ENCODE measurements at regions not wholly inside any gene's neighbourhood (a gene's known extent, or its start where the extent isn't known, plus 50 kb on each side); places are given as distances from the start of the nearest gene placed in this dataset.

DNA sequence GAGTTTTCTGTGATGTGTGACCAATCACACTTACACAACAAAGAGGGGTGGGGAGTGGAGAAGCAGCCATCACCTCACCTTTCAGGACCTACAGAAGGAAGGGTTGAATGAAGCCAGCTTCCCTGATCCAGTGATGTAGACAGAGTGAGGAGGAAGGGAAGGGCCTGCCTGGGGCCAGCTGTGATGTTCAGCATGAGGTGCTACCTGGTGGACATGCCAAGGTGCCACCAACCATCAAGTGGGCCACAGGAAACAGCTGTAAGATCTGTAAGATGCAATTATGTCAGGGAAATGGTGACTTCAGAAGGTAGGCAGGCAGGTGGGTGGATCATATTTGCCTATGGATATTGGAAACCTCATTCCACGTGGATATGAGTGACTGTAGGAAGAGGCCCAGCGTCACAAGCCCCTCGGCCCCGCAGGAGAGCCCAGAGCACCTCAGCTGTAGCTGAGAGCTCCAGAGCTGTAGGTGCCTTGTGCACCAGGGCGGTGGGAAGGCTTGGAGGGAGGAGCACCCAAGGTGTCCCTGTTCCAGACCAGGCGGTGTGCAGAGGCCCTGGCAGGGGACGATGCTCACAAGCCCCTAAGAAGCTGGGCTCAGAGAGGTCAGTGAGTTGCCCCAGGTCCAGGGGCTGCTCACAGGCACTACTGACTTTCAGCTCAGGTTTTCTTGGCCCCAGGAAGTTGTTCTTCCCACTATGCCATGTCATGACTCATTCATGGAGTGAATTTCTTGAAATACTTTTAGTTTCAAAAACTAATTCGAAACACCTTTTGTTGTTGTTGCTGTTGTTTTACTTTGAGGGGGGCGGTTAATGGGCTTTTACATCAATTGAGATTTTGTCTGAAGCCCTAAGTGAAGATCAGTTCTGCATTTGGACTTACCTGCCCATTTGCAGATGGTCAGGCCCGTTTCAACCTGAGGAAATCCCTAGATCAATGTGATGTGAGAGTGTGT is 94.2 kb upstream of the ALDH1A3 start:
- no peak for DNase-seq

- no peak for DNase-seq
These were observed 93.5 kb upstream of the ALDH1A3 start for GRCh38 chr15:100786139-100786531.

DNA sequence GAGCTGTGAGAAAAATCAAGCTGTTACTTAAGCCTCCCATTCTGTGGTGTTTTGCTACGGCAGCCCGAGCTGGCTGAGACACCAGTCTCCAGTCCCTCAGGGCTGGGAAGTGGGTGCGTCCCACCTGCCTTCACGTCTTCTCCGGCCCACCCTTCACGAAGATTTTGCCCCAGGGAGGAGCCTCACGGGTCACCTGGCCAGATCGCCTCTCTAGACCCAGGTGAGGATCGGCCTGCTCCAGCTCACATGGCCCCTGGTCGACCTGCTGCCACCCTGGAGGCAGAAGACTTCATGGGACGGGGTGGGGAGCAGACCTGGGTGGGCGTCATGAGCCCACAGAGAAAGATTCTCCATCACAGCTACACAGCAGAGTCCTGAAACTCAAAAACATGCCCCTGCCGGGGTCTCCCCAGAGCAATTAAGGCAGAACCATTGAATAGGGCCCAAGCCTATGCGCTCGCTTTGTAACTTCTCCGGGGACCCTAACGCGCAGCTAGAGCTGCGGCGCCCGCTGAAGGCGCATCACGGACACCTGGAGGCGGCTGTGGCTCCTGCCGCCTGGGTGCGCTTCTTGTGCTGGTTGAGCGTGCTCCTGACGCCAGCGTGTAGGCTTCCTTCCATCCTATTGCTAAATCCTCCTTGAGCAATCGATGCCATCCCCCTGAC is 92.6 kb upstream of the ALDH1A3 start:
- DNase-seq = no peak

DNA sequence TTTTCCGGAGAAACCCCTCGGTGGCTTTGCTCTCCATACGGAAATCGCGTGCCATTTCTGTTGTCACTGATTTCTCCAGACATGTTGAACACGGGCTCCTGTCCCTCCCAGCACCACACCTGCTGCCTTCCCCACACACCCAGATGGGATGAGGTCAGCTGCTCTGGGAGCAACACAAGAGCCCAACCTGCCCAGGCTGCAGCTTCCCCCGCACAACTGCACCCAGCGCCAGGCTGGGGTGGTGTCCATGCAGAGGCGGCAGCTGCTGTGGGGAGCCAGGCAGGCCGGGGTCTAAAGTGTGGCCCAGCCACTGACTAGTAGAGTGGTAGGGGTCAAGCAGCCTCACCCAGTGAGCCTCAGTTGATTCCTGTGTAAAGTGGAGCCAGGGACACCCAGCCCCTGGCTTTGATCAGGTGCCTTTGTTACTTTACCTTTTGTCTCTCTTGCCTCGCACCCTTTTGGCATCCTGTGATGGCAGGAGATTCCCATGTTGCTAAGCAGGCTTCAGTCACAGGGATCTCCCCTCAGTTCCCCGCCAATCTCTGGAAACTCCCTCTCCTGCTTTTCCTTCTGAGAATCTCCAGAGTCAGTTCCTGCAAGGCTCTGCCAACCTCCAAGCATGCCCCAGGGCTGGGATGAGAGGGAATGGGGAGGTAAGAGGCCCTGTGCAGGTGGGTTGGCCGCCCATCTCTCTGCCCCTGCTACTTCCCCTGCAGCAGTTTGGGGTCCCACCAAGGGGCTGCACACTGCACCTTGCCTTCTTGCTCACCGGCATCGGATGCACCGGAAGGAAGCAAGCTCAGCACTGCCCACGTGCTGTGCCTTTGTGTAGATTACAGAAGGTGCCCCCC is 91.8 kb upstream of the ALDH1A3 start:
- no peak for DNase-seq

DNA sequence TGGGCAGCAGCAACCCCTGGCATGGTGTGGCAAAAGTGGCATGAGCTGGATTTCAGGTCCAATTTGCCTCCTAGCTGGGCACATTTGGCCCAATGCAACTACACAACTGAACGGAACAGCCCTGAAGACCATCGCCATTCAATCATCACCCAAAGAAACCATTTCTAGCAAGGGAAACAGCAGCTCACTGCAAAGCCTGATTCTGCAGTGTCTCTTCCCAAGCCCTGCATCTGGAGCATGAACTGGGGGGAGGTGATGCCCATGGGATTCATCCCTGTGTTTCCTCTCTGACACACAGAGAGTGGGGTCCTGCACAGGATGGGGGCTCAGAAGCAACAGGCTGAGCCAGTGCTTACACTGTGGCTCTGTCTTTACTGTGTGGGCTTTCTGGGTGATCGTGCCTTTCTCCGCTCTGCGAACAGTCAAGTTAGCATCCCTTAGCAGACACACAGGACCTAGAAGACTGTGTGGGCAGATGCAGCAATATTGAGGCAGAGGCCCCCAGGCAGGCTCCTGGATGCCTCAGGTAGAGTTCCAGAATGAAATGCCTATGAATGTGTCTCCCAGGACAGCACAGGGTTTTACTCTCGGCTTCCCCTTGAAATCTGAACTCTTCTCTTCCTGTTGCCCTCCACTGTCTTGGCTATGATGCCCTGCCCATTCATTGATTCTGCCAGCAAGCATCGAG is 91.1 kb upstream of the ALDH1A3 start:
- no peak for DNase-seq

DNA sequence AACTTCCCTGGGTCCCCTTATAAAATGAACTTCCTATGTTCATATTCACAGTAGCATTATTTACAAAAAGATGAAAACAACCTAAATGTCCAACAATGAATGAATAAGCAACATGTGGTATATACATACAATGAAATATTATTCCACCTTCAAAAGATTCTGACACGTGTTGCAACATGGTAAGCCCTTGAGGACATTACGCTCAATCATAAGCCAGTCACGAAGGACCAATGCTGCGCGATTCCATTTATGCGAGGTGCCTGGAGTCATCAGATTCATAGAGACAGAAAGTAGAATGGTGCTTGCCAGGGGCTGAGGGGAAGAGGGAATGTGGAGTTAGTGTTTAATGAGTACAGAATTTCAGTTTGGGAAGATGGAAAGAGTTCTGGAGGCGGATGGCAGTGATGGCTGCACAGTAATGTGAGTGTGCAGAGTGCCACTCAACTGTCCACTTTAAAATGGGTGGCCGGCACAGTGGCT is 88.8 kb upstream of the ALDH1A3 start:
- no peak for DNase-seq

GRCh38 chr15:100794008-100794407 is 85.6 kb upstream of the ALDH1A3 start:
- DNase-seq = no peak

DNA sequence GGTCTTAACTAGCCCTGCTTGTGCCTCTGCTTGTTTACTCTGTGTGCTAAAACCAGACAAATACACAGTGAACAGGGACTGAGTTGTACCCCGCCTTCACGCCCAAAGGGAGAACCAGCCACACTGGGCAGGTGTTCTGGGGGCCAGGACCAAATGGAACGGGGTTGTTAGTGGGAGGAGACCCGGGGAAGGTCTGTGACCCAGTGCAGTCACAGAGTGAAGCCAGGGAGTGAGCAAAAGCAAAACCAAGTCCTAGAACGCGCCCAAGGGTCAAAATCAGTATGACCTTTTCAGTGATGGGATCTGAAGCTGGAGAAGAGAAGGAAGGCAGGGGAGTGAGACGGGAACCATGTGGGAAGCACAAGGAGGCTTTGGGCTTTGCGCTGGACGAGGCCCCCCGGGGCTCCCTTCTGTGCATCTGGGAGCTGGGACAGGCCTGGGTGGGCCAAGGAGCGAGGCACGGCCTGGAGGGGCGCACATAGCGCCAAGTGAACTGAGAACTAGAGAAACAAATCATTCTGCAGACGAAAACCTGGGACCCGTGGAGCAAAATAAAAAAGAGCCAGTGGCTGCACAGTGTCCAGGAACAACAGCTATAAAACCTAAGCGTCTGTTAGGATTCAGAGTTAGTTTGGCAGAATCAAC is 78.3 kb upstream of the ALDH1A3 start:
- no peak for DNase-seq

DNA sequence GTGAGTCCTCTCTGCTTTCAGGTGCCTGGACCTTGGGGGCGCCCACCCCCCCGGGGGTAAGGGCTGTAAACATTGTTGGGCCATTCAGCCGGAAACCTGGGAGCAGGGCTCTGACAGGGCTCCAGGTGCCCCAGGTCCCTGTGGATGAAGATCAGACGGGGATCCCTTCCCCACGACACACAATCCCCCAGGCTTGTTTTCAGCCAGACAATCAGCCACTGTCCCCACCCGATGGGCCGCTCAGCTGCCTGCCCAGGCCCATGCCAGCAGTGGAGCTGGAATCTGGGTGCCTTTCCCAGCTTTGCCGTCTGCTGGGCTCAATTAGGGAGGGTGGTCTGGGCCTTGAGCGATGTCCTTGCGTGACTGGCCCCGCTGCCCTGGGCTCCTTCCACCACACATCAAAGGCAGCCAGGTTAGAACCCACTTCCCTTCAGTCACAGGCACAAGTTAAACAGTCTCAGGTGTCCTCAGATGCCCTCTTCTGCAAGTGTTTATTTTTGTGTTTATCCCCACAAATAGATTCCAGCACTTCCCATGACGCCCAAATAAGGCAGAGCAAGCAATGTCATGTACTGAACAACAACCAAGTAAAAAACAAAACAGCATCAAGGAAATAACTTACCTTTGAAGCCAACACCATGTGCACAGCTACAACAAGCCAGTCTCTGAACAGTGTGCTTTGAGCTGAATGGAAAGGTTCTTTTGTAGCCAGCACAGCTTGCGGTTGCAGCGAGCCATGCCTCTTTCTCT is 77.0 kb upstream of the ALDH1A3 start:
- DNase-seq = no peak

DNA sequence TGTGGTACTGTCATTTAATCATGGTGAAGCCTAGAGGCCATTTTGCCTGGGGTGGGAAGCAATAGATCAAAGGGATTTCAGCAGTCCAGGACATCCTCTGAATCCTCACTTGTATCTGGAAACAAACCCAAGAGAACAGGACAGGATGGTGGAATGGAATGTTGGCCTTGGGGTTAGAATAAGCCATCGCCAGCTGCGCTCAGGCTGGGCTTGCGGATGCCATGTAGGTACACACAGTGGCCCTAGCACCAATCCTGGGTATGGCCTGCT is 76.5 kb upstream of the ALDH1A3 start:
- DNase-seq = no peak

GRCh38 chr15:100806157-100806556 is 73.5 kb upstream of the ALDH1A3 start:
- DNase-seq = no peak

DNA sequence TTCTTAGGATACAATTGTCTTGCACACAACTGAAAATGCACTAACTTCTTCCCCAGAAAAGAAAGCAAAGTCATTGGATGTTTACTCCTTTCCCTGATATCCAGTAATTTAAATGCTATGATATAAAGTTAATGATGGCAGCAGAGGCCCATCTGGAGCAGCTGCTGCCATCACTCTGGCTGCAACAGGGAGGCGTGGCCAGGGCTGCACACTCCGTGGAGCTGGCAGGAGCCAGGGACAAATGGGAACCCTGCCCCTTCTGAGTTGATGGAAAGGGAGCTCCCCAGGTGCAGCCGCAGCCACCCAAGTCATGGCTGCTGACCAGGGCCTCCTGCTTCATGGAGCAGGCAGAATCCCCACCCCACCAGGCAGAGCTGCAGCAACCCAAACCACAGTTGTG is 72.6 kb upstream of the ALDH1A3 start:
- DNase-seq = no peak

DNA sequence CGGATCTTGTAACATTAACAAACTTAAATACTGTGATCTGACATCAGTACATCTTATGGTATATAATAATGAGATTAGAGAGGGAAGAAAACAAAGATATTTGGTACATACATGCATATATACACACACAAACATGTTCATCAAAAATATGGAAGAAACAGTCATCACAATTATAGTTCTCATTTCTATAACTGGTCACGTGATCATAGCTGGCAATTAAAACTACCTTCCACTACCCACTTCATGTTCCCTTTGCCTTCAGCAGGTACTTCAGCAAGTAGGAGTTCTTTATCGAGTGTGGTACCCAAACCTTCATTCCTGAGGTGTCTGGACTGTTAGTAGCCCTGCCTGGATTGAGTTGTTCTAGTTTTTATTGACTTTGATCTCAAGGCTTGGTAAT is 70.9 kb upstream of the ALDH1A3 start:
- no peak for DNase-seq

DNA sequence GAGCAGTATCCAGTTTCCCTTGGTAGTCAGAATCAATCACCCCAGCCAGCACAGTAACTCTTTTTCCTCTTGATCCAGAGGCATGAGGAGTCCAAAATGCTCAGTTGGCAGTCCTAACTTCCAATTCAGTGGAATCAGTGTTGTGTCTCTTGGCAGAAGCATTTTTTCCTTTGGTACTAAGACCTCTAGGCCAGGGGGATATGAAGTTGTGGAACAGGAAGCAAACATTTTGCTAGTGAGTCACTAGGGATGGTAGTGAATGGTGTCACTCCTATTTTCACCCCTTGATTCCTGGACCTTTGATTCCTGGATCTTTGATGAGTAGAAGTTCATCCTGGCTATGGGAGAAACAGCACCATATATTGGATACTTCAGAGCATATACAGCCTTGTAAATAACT is 70.5 kb upstream of the ALDH1A3 start:
- DNase-seq = no peak

DNA sequence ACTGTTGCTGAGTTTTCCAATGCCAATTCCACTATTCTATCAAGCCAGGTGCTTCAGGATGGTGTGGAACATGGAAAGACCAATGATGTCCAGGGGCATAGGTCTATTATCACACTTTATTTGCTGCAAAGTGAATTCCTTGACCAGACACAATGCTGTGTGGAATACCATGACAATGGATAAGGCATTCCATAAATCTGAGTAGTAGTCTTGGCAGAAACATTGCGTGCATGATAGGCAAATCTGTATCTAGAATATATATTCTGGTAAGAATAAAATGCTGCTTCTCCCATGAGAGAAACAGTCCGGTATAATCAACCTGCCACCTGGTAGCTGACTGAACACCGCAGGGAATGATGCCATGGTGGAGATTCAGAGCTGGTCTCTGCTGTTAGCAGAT is 70.0 kb upstream of the ALDH1A3 start:
- no peak for DNase-seq

DNA sequence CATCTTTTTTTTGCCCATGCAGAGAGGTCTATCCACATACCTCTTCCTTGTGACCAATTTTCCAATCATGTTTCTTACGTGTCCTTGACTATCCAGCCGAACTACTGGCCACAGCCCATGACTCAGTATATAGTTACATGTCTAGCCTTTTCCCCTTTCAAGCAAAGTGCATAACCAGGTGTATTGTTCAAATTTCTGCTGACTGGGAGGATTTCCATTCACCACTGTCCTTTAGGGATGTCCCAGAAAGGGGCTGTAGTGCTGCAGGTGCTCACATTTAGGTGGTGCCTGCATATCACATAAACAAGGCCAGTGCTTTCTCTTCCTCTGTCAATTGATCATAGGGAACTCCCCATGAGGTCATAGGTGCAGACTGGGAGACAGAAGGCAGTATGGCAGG is 69.4 kb upstream of the ALDH1A3 start:
- DNase-seq = no peak

DNA sequence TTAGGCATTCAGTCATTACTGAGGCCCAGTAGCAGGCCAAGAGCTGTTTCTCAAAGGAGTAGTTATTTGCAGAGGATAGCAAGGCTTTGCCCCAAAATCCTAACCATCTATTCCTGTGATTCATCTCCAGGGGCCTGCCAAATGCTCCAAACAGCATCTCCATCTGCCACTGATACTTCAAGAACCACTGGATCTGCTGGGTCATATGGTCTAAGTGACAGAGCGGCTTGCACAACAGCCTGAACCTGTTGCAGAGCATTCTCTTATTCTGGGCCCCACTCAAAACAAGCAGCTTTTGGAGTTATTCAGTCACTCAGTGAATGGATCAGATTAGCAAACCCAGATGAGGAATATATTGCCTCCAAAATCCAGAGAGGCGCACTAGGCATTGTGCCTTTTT is 68.8 kb upstream of the ALDH1A3 start:
- no peak for DNase-seq

DNA sequence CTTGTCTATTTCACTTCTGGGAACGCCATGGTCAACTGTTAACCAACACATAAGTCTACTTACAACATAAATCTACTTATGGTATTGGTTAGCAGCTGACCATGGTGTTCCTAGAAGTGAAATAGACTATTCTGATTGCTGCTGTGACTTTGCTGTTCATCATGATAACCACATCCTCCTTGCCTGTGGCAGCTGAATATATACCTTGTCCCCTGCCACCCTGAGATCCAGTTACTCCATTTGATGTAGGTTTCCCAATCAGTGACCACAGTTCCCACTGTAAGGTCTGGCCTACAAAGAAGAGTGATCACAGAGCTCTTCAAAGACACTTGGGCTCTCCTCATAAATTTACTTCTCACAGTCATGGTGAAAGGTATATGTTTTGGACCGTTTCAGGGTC is 66.8 kb upstream of the ALDH1A3 start:
- no peak for DNase-seq

- no peak for DNase-seq
These were observed 60.7 kb upstream of the ALDH1A3 start for GRCh38 chr15:100818927-100819326.

DNA sequence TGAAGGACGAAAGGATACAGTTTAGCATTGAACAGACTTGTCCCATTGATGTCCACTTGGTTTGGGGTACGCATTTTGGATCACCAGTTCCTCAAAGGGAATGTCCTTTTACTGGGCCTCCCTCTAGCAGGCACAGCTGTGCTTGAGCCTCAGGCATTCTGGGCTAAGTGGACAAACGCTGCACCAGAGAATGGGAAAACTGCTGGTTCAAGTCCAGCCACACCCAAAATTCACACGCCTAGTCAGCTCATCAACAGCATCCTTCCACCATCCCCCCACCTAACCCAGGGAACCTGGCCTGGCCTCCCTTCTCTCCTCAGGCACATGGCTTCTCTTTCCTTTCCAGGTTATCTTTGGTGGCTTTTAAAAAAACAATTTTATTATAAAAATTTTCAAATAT is 59.1 kb upstream of the ALDH1A3 start:
- no peak for DNase-seq

GRCh38 chr15:100821327-100821726 is 58.3 kb upstream of the ALDH1A3 start:
- DNase-seq = no peak

DNA sequence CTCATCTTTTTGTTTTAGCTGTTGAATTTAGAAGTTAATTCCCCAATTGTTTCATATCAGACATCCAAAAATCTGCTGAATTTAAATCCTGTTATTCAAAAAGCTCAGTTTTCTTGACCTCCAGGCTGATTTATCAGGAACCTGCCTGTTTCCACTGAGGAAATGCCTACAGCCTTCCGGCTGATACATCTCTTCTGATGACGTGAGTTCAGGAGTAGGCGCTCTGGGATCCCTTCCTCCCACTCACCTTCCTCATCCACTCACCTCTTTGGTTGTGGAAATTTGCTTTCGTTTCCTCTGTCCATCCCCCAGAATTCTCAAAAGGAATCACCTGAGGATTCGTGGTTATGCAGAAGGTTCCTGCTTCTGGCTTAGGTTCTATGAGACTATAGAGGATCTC is 55.4 kb upstream of the ALDH1A3 start:
- DNase-seq = no peak

All from DMS79 treated with DMSO at 0.1 percent for 48 hours (cell line).